ENCODE measurements at regions not wholly inside any gene's neighbourhood (a gene's known extent, or its start where the extent isn't known, plus 50 kb on each side); places are given as distances from the start of the nearest gene placed in this dataset.
"Not testable (repeated sequence)": the region's sequence is repeated elsewhere in the genome, so short reads cannot be mapped to it uniquely, and the experiment has no call there.

- no peak for DNase-seq
Observed at GRCh38 chr5:109992264-109992915, 302.7 kb downstream of the MAN2A1 start.

DNA sequence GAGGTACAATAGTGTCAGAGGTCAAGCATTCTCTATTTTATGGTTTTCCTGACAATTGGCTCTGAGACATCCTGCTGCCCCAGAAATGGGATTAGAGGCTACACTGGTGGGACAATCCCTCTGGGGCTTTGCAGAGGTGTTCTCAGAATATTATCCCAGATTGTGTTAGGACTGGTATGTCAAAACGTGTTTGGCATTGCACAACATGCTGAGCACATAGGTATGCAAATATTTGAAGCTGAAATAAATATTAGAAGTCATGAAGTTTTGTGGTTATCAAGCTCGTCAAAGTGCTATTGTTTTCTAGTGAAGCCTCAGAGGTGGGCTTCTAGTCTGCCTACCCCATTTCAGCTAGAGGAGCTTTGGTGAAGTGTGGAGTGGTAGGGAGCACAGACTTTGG lies 304.4 kb downstream of the MAN2A1 start:
- DNase-seq = no peak

DNA sequence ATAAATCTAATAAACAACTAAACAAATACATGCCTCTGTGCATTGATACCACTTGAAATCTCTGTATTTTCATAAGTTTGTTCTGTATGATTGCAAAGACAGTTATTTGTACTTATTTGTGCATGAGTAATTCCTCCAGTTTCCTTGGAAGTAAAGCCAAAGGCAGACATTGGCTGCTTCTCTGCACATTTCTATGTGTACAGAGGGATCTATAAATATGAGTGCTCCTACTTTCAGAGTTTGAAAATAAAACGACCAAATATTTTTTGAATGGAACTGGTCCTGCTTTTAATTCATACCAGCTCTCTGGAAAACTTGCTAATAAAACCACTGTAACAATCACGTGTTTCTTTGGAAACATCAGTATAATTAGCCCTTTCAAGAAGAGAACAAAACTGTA lies 306.5 kb downstream of the MAN2A1 start:
- no peak for DNase-seq

DNA sequence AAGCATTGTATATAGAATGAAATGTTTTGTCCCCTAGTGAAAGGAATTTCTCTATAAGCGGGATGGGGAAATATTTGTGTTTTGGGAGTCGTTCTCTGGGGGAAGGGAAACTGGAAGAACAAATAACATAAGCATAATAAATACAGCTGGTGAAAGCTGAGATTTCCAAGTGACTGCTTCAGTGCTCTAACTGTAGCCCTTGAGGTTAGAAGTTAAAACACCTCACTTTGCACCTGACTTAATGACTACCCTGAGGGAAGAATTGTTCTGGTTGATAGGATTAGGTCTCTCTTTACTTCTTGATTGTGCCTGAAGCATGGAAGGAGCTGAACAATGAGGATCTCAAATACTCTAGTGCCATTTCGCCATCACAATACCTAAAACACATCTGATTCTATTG lies 307.4 kb downstream of the MAN2A1 start:
- DNase-seq = no peak

DNA sequence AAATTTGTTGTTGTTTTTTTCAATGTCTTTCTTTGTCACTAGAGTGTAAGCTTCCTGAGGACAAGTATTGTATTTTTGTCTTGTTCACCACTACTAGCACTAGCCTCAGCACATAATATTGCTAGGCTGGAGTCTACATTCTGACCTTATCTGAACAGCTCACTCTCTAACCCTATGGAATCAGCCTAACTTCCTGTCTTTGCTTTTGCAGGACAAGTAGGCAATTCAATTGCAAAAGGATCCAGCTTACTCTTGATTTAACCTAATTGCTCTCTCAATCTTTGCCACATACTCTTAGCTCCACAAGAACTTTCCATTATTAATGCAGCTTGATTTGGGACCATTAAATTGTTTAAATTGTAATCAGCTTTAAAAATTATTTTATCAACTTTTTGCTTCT lies 308.5 kb downstream of the MAN2A1 start:
- no peak for DNase-seq

DNA sequence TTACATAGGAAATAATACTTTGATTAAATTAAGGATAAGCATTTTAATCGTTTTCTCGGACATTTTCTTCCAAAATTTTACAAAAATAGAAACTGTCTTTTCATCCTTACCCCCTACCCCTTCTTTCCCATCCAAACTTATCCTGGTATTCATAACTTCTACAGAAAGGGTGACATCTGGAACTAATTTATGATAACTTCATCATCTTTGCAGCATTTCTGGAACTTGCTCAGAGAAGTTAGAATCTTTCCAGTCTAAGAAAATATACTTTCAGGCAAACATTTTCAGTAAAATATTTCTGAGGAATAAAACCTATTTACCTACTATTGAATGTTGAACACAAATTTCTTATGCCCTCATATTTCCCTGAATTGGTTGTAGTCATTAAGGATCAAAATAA lies 309.0 kb downstream of the MAN2A1 start:
- no peak for DNase-seq

DNA sequence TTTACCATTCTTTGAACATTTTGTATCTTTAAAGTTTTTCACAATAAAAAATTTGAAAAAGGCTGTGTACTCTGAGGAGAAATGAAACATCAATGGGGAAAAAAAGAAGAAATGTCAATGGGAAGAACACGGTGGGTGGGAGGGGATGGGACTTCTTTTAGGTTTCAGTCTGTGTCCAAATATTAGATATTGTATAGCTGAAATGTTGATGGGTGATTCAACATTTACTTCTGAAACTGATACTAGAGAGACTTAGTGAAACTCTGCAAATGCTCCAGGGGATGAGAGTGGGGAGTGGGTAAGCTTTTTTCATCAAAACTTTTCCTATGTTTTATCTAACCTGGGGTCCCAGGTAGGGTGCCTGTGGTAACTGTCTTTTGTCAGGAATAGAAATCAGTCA lies 311.9 kb downstream of the MAN2A1 start:
- DNase-seq = no peak

DNA sequence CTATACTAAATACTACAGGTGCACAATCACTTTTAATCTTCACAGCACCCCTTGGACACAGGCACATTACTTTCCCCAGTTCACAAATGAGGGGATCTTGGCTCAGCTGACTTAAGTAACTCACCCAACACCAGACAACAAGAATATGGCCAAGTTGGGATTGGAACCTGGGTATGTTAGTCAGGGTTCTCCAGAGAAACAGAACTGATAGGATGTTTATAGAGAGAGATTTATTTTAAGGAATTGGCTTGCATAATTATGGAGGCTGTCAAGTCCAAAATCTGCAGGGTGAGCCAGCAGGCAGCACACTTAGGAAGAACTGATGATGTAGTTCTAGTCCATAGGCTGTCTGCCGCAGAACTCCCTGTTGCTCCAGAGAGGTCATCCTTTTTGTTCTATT lies 312.9 kb downstream of the MAN2A1 start:
- no peak for DNase-seq

DNA sequence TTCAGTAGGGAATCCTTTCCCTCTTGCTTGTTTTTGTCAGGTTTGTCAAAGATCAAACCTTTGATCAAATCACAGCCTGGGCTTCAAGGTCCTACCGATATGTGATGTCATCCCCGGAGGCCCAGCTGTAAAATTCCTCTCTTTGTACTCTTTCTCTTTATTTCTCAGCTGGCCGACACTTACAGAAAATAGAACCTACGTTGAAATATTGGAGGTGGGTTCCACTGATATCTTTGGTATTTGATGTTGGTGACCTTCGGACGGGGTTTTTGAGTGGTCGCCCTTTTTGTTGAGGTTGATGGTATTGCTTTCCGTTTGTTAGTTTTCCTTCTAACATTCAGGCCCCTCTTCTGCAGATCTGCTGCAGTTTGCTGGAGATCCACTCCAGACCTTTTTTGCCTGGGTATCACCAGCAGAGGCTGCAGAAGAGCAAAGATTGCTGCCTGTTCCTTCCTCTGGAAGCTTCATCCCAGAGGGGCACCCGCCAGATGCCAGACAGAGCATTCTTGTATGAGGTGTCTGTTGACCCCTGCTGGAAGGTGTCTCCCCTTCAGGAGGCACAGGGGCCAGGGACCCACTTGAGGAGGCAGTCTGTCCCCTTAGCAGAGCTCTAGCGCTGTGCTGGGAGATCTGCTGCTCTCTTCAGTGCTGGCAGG lies 316.3 kb downstream of the MAN2A1 start:
- DNase-seq = not testable (repeated sequence)

GRCh38 chr5:110007101-110007500 lies 317.4 kb downstream of the MAN2A1 start:
- DNase-seq = no peak

- no peak for DNase-seq
Observed at GRCh38 chr5:110008131-110008530, 318.4 kb downstream of the MAN2A1 start.

GRCh38 chr5:110012145-110012544 lies 322.4 kb downstream of the MAN2A1 start:
- DNase-seq = no peak

GRCh38 chr5:110013017-110013416 lies 323.3 kb downstream of the MAN2A1 start:
- no peak for DNase-seq

DNA sequence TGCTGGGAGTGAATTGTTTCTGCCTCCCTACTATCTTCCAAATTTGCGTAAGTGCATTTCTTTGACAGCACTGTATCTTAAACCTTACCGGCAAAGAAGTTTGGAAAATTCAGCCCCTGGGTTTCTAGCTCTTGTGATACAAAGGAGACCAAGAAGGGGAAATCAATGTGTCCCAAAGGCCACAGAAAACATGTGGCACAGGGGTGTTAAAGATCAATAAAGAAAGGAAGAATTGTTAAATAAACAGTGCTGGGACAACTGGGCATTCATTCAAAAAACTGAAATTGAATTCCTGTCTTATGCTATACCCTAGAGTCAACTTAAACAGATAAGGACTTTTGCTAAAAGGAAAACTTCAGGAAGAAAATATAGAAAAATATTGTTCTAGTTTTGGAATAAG lies 328.1 kb downstream of the MAN2A1 start:
- DNase-seq = no peak

DNA sequence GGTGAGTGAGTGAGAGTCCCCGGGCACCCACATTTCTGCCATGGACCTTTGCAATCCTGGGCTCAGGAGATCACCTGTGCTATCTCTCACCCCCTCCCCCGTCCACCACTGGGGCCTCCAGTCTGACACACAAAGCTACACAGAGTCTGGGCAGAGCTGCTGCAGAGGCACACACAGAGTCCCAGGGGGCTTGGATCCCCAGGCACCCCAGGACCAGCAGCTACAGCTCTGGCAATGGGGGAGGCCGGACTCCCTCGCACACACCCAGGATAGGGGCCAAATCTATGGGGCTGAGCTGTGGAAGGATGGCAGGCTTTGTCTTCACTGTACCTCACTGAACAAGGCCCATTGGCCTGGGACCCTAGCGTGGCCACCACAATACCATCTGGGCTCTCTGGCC lies 328.8 kb downstream of the MAN2A1 start:
- DNase-seq = no peak

GRCh38 chr5:110019119-110019518 lies 329.4 kb downstream of the MAN2A1 start:
- DNase-seq = no peak

GRCh38 chr5:110019780-110020179 lies 330.1 kb downstream of the MAN2A1 start:
- DNase-seq = no peak

DNA sequence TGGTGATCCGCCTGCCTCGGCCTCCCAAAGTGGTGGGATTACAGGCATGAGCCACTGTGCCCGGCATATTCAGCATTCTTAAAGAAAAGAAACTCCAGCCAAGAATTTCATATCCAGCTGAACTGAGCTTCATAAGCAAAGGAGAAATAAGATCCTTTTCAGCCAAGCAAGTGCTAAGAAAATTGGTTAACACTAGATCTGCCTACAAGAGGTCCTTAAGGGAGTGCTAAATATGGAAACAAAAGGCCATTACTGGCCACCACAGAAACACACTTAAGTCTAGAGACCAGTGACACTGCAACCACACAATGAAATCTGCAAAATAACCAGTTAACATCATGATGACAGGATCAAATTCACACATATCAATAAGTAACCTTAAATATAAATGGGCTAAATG lies 331.5 kb downstream of the MAN2A1 start:
- no peak for DNase-seq

DNA sequence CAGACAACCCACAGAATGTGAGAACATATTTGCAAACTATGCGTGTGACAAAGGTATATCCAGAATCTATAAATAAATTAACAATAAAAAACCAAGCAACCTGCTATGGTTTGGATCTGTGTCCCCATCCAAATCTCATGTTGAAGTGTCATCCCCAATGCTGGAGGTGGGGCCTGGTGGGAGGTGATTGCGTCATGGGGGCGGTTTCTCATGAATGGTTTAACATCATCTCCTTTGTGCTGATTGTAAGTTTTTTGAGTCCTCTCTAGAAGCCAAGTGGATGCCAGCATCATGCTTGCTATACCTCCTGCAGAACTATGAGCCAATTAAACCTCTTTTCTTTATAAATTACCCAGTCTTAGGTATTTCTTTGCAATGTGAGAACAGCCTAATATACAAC lies 335.4 kb downstream of the MAN2A1 start:
- DNase-seq = no peak

DNA sequence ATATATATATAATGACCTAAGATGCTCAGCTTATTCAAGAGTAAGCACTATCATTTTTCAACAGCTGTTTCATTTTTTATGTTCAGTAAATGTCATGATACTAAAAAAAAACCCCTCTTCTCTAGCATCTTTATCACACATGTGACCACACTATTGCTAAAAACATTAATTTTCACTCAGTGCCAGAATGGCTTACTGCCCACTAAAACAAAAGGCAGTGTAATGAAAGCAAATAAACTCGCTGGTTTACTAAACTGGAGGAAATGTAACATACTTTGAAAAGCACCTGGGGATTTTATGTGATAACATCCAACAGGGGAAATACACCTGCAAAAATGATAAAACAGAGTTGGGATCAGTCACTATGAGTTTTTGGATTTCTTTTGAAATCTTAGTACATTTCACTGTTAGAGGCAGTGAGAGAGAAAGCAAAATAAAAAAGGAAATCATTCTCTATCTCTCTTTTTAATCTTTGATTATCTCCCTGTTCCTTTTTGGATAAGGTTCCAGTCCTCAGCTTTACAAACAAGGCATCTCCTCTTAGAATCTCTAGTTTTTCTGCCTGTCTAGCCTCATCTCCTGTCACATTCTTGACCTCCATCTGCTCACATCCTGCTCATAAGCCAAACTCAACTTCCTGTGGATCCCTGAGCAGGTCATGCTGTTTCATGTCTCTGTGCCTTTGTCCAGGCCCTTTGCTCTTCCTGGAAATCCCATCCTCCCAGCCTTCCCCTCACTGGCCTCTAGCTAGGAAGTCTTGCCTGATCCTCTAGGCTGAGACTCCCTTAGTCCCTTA lies 338.0 kb downstream of the MAN2A1 start:
- no peak for DNase-seq

GRCh38 chr5:110031402-110032140 lies 341.8 kb downstream of the MAN2A1 start:
- peak; percentile 1 for DNase-seq

- DNase-seq = no peak
Observed at GRCh38 chr5:110032376-110032775, 342.6 kb downstream of the MAN2A1 start.

DNA sequence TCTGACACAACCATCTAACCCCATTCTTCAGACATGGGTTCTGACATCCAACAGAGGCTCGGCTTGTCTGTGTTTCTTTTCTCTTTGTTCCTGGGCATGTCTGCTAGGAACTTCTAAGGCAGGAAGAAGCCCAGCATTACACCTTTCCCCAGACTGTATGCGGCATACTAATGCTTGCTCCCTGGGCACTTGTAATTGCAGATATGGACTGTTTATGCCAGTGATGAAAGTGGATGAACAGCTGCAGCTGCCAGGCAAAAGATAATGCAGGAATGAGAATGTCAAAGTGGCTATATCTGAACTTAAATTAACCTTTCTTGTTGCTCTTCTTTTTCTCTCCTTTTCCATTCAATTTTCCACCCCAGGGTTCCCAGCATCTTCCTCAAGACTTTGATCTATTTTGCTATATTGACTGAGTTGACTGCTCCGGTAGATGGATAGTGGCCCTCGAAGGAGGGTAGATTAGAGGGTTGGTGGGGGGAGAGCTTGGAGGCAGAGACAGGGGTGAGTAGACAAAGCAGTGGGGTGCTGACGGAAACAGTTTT lies 344.4 kb downstream of the MAN2A1 start:
- DNase-seq = no peak

Measured in NCI-H2029 (cell line).